Nephron (organoid): ENCODE measurements at regions not wholly inside any gene's neighbourhood (a gene's known extent, or its start where the extent isn't known, plus 50 kb on each side); places are given as distances from the start of the nearest gene placed in this dataset.
"Not testable (repeated sequence)": the region's sequence is repeated elsewhere in the genome, so short reads cannot be mapped to it uniquely, and the experiment has no call there.

Experiments
- H3K27ac Mint-ChIP-seq, 3 experiments: 2 replicates each; pipeline ENCODE4 v1.8.0; 2020; ENCODE audit warnings: mixed read lengths in 3 of 3, mild to moderate bottlenecking in 2 of 3, moderate library complexity in 1 of 3
- H3K27me3 Mint-ChIP-seq: 2 replicates; pipeline ENCODE4 v1.8.0; 2021; ENCODE audit warnings: low read depth, mild to moderate bottlenecking, moderate library complexity, mixed read lengths
- H3K36me3 Mint-ChIP-seq: 2 replicates; pipeline ENCODE4 v1.8.0; 2020; ENCODE audit warnings: low read depth, mixed read lengths
- H3K4me1 Mint-ChIP-seq: 2 replicates; pipeline ENCODE4 v1.8.0; 2020; ENCODE audit warnings: mixed read lengths
- H3K4me3 Mint-ChIP-seq, 3 experiments: 2 replicates each; pipeline ENCODE4 v1.8.0; 2020; ENCODE audit warnings: mild to moderate bottlenecking in 3 of 3, mixed read lengths in 3 of 3, moderate library complexity in 2 of 3
- H3K9me3 Mint-ChIP-seq: 2 replicates; pipeline ENCODE4 v1.8.0; 2020; ENCODE audit warnings: mixed read lengths
- CTCF ChIP-seq, 3 experiments: fragments of 200-600 bp; sonication (generic); IDR thresholded peaks; one replicate each; pipeline ENCODE4 v1.5.0; 2021; ENCODE audit warnings: antibody characterized with exemption in 3 of 3; ENCODE audit not compliant: unreplicated experiment in 3 of 3

DNA sequence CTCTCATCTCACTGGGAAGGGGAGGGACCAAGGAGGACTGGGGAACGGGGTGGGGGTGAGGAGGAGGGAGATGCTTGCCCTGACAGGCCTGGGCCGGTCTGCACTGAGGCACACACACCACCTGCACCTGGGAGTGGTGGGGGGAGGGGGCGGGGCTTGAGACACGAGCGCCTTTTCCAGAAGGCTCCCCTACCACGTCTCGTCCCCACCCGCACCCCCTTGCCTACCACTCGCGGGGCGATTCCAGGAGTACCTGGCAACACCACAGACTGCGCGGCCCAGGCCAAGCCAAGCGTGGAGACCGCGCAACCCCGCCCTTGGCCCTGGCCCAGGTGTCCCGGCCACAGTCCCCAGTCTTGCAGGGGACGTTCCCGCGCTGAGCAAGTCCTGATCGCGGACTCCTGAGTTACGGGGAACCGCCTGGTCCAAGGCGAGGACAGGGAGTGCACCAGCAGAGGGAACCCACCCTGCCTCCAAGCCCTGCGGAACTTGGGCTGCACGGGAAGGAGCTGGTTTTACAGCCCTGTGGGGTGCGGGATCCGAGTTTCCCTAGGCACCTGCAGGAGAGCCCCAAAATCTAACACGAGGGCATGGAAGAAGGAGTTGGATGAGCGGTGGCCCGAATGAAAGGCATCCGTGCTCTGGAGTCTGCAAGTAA lies 68.1 kb upstream of the SH3GL3 start:
- Mint-ChIP-seq H3K27me3 (peaks cover 40% of the 10 kb centered on the region), H3K27ac (no peak overlapping the region), H3K36me3 (no peaks in the 10 kb centered on the region), H3K4me1 (no peaks in the 10 kb centered on the region), H3K9me3 (no peaks in the 10 kb centered on the region), H3K4me3 (no peak overlapping the region)
- TF ChIP-seq CTCF (IDR thresholded peaks at IDR 0.05; ENCODE audit: unreplicated experiment in 3 of 3): no peak

DNA sequence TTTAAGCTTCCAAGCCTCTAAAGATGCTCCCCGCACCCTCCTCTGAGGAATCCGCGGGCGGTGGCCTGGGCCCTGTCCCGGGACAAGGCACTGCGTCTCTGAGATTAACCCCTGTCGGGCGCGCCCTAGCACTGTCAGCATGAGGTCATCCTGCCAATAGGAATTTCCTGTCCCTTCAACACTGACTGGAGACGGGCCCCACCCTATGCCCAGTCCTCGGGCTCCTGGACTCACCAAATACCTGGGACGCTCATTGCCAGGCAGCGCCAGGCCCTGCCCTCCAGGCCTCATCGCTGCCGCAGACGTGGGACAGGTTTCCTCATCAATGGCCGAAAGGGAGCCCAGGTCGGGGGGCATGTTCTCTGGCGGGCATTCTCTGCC lies 67.6 kb upstream of the SH3GL3 start:
- no peak for TF ChIP-seq CTCF (IDR thresholded peaks at IDR 0.05; ENCODE audit: unreplicated experiment in 3 of 3)
- Mint-ChIP-seq H3K9me3 (no peaks in the 10 kb centered on the region), H3K36me3 (no peaks in the 10 kb centered on the region), H3K4me3 (no peak overlapping the region), H3K27ac (no peak overlapping the region), H3K4me1 (no peaks in the 10 kb centered on the region), H3K27me3 (peaks cover 35% of the 10 kb centered on the region)

DNA sequence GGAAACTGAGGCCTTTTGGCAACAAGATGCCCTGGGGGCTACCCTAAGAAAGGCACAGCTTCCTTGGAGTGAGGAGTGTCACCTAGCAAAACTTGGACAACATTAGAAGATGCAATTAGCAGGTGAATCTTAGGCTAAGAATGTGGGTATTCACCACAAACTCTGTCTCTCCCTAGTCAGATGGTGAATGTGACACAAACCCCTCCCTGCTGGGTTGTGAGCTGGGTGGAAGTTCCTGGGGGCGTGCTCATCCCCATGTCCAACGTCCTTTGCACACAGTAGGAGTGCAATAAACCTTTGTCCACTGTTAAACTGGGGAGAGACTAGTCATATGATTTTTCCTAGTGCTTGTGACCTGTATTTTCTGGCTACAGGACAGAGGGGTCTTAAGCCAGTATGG lies 67.1 kb upstream of the SH3GL3 start:
- Mint-ChIP-seq H3K27me3 (peaks cover 34% of the 10 kb centered on the region), H3K36me3 (no peaks in the 10 kb centered on the region), H3K4me3 (no peak overlapping the region), H3K27ac (no peak overlapping the region), H3K4me1 (no peaks in the 10 kb centered on the region), H3K9me3 (no peaks in the 10 kb centered on the region)
- no peak for TF ChIP-seq CTCF (IDR thresholded peaks at IDR 0.05; ENCODE audit: unreplicated experiment in 3 of 3)

DNA sequence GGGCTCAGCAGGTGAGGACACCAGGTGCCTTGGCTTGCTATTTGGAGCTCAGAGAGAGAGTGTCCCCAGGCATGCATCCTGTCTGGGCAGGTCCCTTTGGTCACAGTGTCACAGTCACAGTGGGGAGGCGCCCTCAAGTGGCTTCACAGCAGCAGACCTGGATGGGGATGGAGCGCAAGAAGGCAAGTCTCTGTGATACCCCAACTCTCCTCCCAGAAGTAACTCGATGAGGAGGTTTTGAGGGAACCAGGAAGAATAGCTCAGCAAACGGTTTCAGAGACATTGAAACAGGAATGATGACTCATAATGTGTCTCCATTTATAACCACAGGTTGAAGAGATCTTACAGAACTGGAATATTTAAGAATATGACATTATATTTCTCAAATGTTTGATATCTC lies 66.5 kb upstream of the SH3GL3 start:
- no peak overlapping the region for H3K4me3 Mint-ChIP-seq

GRCh38 chr15:83383608-83384139 lies 63.5 kb upstream of the SH3GL3 start:
- not testable (repeated sequence) for H3K9me3 Mint-ChIP-seq

More for the DNA sequence above, 66.5 kb upstream of the SH3GL3 start:
- peak in 2 of 3 experiments; percentile 9 to 20 for TF ChIP-seq CTCF (IDR thresholded peaks at IDR 0.05; ENCODE audit: unreplicated experiment in 3 of 3)
- H3K36me3 Mint-ChIP-seq: no peaks in the 10 kb centered on the region
- no peaks in the 10 kb centered on the region for H3K9me3 Mint-ChIP-seq
- peaks cover 34% of the 10 kb centered on the region for H3K27me3 Mint-ChIP-seq
- no peaks in the 10 kb centered on the region for H3K4me1 Mint-ChIP-seq
- H3K27ac Mint-ChIP-seq: no peak overlapping the region

GRCh38 chr15:83396101-83396500 lies 51.0 kb upstream of the SH3GL3 start:
- Mint-ChIP-seq H3K27ac (no peak overlapping the region), H3K9me3 (no peaks in the 10 kb centered on the region), H3K4me3 (no peak overlapping the region), H3K36me3 (no peaks in the 10 kb centered on the region), H3K27me3 (peaks cover 28% of the 10 kb centered on the region), H3K4me1 (no peaks in the 10 kb centered on the region)
- no peak for TF ChIP-seq CTCF (IDR thresholded peaks at IDR 0.05; ENCODE audit: unreplicated experiment in 3 of 3)

More at GRCh38 chr15:83383608-83384139, 63.5 kb upstream of the SH3GL3 start:
- Mint-ChIP-seq H3K4me3 (peak overlapping the region; percentile 83 to 89 (median 87)), H3K27ac (peak overlapping the region; percentile 81 to 95 (median 84)), H3K27me3 (peaks cover 16% of the 10 kb centered on the region)
- not testable (repeated sequence) for H3K36me3 Mint-ChIP-seq, H3K4me1 Mint-ChIP-seq
